22Rv1 (cell line): ENCODE measurements at regions not wholly inside any gene's neighbourhood (a gene's known extent, or its start where the extent isn't known, plus 50 kb on each side); places are given as distances from the start of the nearest gene placed in this dataset.

Source experiments
- ZFX ChIP-seq: fragments of 450-650 bp; IDR thresholded peaks from 2 replicates; pipeline ENCODE4 v1.6.1; 2017; ENCODE audit warnings: antibody characterized with exemption, borderline replicate concordance
- TF ChIP-seq, protein P1 (sequence below): fragments of 450-650 bp; IDR thresholded peaks from 2 replicates; pipeline ENCODE4 v1.5.1; 2017; ENCODE audit warnings: mild to moderate bottlenecking

DNA sequence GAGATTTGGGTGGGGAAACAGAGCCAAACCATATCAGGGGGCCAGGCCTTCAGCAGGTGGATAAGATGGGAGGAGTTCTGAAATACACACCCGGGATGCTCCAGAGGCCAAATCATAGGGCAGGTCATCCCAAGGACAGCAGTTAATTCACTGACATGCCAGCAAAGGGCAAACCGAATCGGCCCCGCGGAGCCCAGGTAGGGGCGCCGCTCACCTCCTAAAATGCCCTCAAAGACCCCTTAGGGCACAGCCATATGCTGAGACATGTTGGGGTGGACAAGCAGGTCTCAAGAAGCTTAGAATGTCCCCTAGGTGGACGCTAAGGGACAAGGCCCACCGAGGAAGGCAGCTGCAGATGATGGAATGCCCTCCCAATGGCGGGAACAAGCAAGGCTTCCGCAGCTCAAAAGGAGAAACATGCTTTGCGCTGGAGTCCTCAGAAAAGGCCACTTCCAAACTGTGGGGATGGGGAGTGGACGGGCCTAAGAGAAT lies 144.9 kb downstream of the ERCC6L2 start:
- TF ChIP-seq, protein P1, sequence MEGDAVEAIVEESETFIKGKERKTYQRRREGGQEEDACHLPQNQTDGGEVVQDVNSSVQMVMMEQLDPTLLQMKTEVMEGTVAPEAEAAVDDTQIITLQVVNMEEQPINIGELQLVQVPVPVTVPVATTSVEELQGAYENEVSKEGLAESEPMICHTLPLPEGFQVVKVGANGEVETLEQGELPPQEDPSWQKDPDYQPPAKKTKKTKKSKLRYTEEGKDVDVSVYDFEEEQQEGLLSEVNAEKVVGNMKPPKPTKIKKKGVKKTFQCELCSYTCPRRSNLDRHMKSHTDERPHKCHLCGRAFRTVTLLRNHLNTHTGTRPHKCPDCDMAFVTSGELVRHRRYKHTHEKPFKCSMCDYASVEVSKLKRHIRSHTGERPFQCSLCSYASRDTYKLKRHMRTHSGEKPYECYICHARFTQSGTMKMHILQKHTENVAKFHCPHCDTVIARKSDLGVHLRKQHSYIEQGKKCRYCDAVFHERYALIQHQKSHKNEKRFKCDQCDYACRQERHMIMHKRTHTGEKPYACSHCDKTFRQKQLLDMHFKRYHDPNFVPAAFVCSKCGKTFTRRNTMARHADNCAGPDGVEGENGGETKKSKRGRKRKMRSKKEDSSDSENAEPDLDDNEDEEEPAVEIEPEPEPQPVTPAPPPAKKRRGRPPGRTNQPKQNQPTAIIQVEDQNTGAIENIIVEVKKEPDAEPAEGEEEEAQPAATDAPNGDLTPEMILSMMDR, result no peak
- no peak for TF ChIP-seq ZFX
